GM18873 (cell line): ENCODE measurements at regions not wholly inside any gene's neighbourhood (a gene's known extent, or its start where the extent isn't known, plus 50 kb on each side); places are given as distances from the start of the nearest gene placed in this dataset.
"Not testable (repeated sequence)": the region's sequence is repeated elsewhere in the genome, so short reads cannot be mapped to it uniquely, and the experiment has no call there.

Experiments used
- ATAC-seq: cut with Tn5 transposase; IDR thresholded peaks from one replicate; pipeline ENCODE4 v1.9.1; 2021; ENCODE audit warnings: mild to moderate bottlenecking, moderate library complexity, moderate number of reproducible peaks; ENCODE audit not compliant: unreplicated experiment, low FRiP score

- ATAC-seq: no peak
These were observed 723.6 kb downstream of the TRAM1L1 start for GRCh38 chr4:116361790-116362189.

- peak; percentile 98 for ATAC-seq
These were observed 726.6 kb downstream of the TRAM1L1 start for GRCh38 chr4:116358633-116359222.

GRCh38 chr4:116357758-116358157 is 727.6 kb downstream of the TRAM1L1 start:
- ATAC-seq: no peak

- no peak for ATAC-seq
These were observed 738.6 kb downstream of the TRAM1L1 start for GRCh38 chr4:116346750-116347149.

- ATAC-seq: no peak
These were observed 741.6 kb downstream of the TRAM1L1 start for GRCh38 chr4:116343809-116344208.

GRCh38 chr4:116342143-116342542 is 743.2 kb downstream of the TRAM1L1 start:
- ATAC-seq: no peak

- no peak for ATAC-seq
These were observed 752.9 kb downstream of the TRAM1L1 start for GRCh38 chr4:116332508-116332907.

GRCh38 chr4:116328261-116328860 is 757.0 kb downstream of the TRAM1L1 start:
- ATAC-seq: no peak

- ATAC-seq: no peak
These were observed 761.8 kb downstream of the TRAM1L1 start for GRCh38 chr4:116323606-116324005.

GRCh38 chr4:116321471-116321870 is 763.9 kb downstream of the TRAM1L1 start:
- no peak for ATAC-seq

GRCh38 chr4:116320859-116321258 is 764.5 kb downstream of the TRAM1L1 start:
- no peak for ATAC-seq

GRCh38 chr4:116303736-116304188 is 781.6 kb downstream of the TRAM1L1 start:
- no peak for ATAC-seq

GRCh38 chr4:116302990-116303735 is 782.2 kb downstream of the TRAM1L1 start:
- no peak for ATAC-seq

GRCh38 chr4:116275006-116275405 is 810.4 kb downstream of the TRAM1L1 start:
- no peak for ATAC-seq

- ATAC-seq: no peak
These were observed 813.0 kb downstream of the TRAM1L1 start for GRCh38 chr4:116272336-116272735.

GRCh38 chr4:116260931-116261330 is 824.4 kb downstream of the TRAM1L1 start:
- not testable (repeated sequence) for ATAC-seq

- ATAC-seq: no peak
These were observed 840.6 kb downstream of the TRAM1L1 start for GRCh38 chr4:116244771-116245170.

- no peak for ATAC-seq
These were observed 841.9 kb downstream of the TRAM1L1 start for GRCh38 chr4:116243431-116243830.

- no peak for ATAC-seq
These were observed 851.4 kb downstream of the TRAM1L1 start for GRCh38 chr4:116233971-116234370.

- not testable (repeated sequence) for ATAC-seq
These were observed 853.4 kb downstream of the TRAM1L1 start for GRCh38 chr4:116231999-116232398.

GRCh38 chr4:116229420-116229819 is 856.0 kb downstream of the TRAM1L1 start:
- ATAC-seq: no peak
